ENCODE measurements at regions not wholly inside any gene's neighbourhood (a gene's known extent, or its start where the extent isn't known, plus 50 kb on each side); places are given as distances from the start of the nearest gene placed in this dataset.
"Not testable (repeated sequence)": the region's sequence is repeated elsewhere in the genome, so short reads cannot be mapped to it uniquely, and the experiment has no call there.

DNA sequence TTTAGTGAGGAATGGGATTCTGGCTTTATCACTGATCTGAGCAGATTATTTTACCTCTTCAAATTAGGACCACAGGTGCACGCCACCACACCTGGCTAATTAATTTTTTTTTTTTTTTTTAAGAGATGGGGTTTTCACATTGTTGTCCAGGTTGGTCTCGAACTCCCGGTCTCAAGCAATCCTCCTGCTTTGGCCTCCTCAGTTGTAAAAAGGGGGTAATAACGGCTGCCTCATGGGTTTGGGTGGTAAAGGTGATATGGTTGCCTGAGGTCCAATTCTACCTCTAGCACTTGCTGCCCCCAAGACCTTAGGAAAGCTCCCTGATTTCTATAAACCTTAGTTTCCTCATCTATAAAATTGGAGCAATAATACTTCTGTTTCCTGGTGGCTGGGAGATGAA lies 130.7 kb upstream of the HS3ST2 start:
- DNase-seq = no peak

DNA sequence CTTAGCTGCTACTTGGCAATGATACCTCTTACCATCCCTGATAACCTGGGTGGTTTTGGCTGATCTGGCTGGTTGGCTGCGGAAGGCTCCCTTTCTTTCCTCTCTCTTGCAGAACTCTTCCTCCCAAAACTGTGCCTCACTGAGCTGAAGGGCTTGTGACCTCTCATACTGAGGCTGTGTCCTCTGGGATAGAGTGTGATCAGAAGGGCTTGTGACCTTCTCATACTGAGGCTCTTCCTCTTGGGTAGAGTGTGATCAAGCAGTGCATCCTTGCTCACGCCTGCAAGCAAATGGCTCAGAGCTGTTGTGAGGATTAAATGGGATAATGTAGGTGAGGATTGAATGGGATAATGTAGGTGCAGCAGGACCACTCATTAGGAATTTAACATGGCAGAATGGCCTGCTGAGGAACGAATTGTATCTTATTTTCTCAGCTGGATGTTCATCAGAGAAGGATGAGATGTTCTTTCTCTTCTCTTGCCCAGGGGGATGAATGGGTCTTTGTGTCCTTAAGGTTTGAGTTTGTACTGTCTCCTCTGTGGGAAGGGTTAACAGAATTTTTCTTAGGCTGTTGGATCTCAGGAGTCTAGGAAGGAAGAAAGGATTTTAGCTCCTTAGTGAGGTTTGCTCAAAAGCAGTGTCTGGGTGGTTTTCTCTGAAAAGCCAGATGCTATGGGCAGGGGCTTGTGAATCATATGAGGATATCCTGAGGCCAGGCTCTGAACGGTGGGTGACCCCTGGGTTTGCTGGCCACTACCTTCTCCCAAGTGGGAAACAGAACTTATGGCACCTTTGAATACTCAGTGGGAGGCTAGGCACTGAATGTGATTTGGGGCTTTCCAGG lies 130.0 kb upstream of the HS3ST2 start:
- DNase-seq = no peak

- no peak for DNase-seq
Observed at GRCh38 chr16:22684574-22685458, 129.1 kb upstream of the HS3ST2 start.

- DNase-seq = no peak
Observed at GRCh38 chr16:22685459-22685830, 128.5 kb upstream of the HS3ST2 start.

DNA sequence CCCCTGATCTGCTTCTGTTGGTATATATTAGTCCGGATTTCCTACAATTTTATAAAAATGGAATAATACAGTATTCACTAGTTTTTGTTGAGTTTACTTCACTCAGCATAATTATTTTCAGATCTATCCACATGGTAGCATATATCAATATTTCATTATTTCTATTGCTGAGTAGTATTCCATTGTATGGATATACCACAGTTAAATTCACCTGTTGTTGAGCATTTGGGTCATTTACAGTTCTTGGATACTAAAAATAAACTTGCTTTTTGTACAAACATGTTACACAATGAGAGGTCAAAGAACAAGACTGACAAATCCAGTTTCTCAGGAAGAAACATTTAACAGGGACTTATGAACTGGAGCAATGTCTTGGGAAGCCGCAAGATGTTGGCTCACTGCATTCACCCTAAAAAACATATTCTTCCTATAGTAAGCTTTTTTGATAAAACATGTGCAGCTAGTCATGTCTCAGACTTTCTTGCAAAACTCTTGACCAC lies 126.9 kb upstream of the HS3ST2 start:
- DNase-seq = no peak

- DNase-seq = no peak
Observed at GRCh38 chr16:22688463-22688862, 125.5 kb upstream of the HS3ST2 start.

GRCh38 chr16:22688930-22689329 lies 125.0 kb upstream of the HS3ST2 start:
- DNase-seq = no peak

- DNase-seq = no peak
Observed at GRCh38 chr16:22691335-22691734, 122.6 kb upstream of the HS3ST2 start.

GRCh38 chr16:22692034-22692433 lies 121.9 kb upstream of the HS3ST2 start:
- no peak for DNase-seq

GRCh38 chr16:22692916-22693637 lies 120.9 kb upstream of the HS3ST2 start:
- DNase-seq = no peak

DNA sequence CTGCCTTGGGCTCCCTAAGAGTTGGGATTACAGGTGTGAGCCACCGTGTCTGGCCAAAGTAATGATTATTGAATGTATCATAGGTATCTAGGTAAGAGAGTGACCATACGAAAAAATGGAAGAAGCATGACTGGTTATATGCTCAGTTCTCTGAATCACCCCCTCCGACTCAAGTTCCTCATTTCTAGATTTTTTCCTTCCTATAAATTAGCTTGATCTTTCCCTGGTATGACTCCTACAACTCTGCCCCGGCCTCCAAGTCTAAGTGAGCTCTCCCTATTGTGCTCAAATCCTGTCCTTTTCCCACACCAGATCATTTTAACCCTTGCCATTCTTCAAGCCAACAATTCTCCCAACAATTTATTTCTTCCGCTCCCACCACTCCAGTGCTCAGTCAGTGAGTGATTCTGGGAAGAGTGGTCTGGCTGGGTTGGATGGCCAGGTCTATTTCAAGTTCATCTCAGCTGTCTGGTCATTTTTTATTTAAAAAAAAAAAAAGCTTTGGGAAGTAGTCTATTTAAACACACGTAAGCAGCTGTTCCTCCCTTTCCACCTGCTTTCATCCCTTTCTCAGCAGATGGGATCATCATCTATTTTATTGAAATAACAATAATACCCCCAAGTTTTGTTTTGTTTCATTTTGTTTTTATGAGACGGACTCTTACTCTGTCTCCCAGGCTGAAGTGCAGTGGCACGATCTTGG lies 120.2 kb upstream of the HS3ST2 start:
- no peak for DNase-seq

DNA sequence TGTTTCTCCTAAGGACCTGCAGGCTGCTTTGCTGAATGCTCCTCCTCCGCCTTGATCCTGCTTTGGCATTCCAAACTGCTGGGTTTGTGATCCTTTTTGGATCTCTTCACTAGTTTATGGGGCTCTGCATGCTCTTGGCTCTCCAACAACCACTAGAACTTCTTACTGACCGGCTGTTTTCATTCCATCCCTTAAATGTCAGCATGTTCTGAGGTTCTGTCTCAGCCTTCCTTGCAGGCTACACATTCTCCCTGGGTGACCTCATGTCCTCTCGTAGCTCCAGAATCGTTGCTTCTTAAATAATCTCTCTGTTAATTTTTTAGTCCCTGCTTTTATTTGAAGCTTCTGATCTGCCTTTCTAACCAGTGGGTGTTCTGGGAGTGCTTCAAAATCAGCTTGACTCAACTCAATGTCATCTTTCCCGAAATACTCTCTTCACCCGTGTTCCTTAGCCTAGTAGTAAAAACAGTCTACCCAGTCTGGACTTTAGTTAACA lies 119.0 kb upstream of the HS3ST2 start:
- DNase-seq = no peak

GRCh38 chr16:22695773-22696172 lies 118.2 kb upstream of the HS3ST2 start:
- DNase-seq = not testable (repeated sequence)

DNA sequence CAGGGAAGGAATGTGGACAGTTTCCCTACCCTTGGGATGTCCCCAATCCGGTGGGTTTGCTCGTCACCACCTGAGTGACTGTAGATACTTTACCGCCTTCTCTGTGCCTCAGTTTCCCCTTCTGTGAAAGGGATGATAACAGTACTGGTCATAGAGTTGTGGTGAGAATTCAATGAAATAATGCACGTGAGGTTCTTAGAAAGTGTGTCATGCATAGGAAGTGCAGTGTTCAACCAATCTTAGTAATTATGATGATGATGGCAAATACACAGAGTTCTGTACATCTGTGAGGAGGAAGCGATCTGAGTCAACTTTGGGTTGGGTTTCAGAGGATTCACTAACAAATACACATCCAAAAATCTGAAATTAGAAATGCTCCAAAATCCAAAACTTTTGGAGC lies 114.6 kb upstream of the HS3ST2 start:
- no peak for DNase-seq

GRCh38 chr16:22705799-22706198 lies 108.2 kb upstream of the HS3ST2 start:
- DNase-seq = no peak

GRCh38 chr16:22710326-22710725 lies 103.6 kb upstream of the HS3ST2 start:
- DNase-seq = no peak

DNA sequence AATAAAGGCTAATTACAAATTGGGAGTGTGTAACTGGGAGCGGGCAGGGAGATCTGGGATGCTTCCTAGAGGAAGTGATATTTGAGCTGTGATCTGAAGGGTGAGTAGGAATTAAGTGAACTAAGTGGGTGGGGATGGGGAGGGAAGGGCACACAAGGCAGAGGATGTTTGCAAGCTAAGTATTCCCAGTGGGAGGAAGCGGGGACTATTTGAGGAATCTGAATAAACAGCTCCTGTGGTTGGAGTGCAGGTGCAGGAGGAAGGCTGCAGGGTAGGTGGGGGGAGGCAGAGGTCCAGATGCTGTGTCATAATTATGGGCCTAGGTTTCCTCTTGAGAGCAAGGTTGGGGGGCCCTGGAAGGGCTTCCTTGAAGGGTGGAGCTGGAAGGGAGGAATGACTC lies 102.1 kb upstream of the HS3ST2 start:
- DNase-seq = no peak

- DNase-seq = no peak
Observed at GRCh38 chr16:22712471-22712870, 101.5 kb upstream of the HS3ST2 start.

GRCh38 chr16:22718598-22718997 lies 95.4 kb upstream of the HS3ST2 start:
- DNase-seq = not testable (repeated sequence)

GRCh38 chr16:22719945-22720344 lies 94.0 kb upstream of the HS3ST2 start:
- no peak for DNase-seq

DNA sequence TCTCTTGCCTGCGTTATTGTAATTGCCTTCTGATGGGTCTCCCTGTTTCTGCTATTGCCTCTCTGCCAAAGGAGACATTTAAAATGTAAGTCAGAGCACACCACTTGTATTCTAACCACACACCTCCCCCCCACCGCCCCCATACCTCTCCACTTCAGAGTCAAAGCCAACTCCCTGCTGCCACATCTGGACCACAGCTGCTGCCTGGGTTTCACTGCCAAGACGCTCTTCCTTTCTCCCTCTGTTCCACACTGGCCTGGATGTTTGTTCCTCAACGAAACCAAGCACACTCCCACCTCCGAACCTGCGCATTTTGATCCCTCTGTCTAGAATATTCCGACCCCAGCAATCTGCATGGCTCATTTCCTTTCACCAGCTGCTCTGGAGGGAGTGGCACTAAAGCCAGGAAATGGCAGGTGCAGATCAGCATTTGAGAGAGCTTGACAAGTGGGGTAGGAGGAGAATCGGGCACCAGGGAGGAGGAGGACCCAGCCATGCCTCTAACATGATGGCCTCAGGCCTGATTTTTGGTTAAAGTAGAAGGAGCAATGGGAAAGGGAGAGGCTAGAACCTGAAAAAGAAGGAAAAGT lies 92.4 kb upstream of the HS3ST2 start:
- DNase-seq = no peak
